GM12864 (cell line): ENCODE measurements at regions not wholly inside any gene's neighbourhood (a gene's known extent, or its start where the extent isn't known, plus 50 kb on each side); places are given as distances from the start of the nearest gene placed in this dataset.

Source experiments
- DNase-seq: peaks from one replicate; pipeline ENCODE4 v3.0.0-alpha.2; 2011; ENCODE audit warnings: low read depth
- H3K4me3 ChIP-seq: 2 replicates; pipeline ENCODE4 v1.5.1; 2011; ENCODE audit warnings: mild to moderate bottlenecking, low read depth, low read length, control low read depth
- CTCF ChIP-seq: IDR thresholded peaks from 2 replicates; pipeline ENCODE4 v1.5.1; 2011; ENCODE audit warnings: low read depth, mild to moderate bottlenecking, moderate library complexity, low read length, control low read depth, inconsistent platforms; ENCODE audit errors: missing control alignments

GRCh38 chr5:99247346-99247745, 318.5 kb upstream of the CHD1 start:
- no peak overlapping the region for H3K4me3 ChIP-seq
- DNase-seq: no peak
- no peak for TF ChIP-seq CTCF

- H3K4me3 ChIP-seq: no peak overlapping the region
- DNase-seq: no peak
- no peak for TF ChIP-seq CTCF
Measured at GRCh38 chr5:99243111-99243510, 314.3 kb upstream of the CHD1 start.

GRCh38 chr5:99239826-99240360, 311.1 kb upstream of the CHD1 start:
- DNase-seq: no peak
- H3K4me3 ChIP-seq: no peak overlapping the region
- TF ChIP-seq CTCF: no peak

- TF ChIP-seq CTCF: no peak
- DNase-seq: no peak
- no peak overlapping the region for H3K4me3 ChIP-seq
Measured at GRCh38 chr5:99191206-99191745, 262.5 kb upstream of the CHD1 start.

- TF ChIP-seq CTCF: no peak
- no peak for DNase-seq
- no peak overlapping the region for H3K4me3 ChIP-seq
Measured at GRCh38 chr5:99187611-99188010, 258.8 kb upstream of the CHD1 start.

- no peak overlapping the region for H3K4me3 ChIP-seq
- no peak for DNase-seq
- no peak for TF ChIP-seq CTCF
Measured at GRCh38 chr5:99179206-99179605, 250.4 kb upstream of the CHD1 start.

- DNase-seq: no peak
- no peak for TF ChIP-seq CTCF
- no peak overlapping the region for H3K4me3 ChIP-seq
Measured at GRCh38 chr5:99177796-99178195, 249.0 kb upstream of the CHD1 start.
